Pancreas (tissue), 10 donors: ENCODE measurements at regions not wholly inside any gene's neighbourhood (a gene's known extent, or its start where the extent isn't known, plus 50 kb on each side); places are given as distances from the start of the nearest gene placed in this dataset.

Experiments used
- ATAC-seq, 4 donors: fragments of 200-7000 bp; cut with Tn5 transposase; one replicate each; pipeline versions ENCODE4 v1.8.0 to v1.9.1; 2020; ENCODE audit warnings: mild to moderate bottlenecking in 4 of 4, moderate library complexity in 4 of 4
- DNase-seq, 6 donors: peaks; one replicate each; pipeline ENCODE4 v3.0.0-alpha.2; 2020
- FAIRE-seq: peaks from 2 replicates; lab custom pipeline; 2012; peaks lifted over from hg19 to GRCh38; lab: Jason Lieb, UNC
- H3K27ac ChIP-seq, 4 donors: fragments of 200-600 bp; sonication (generic); 1 replicate in 3 of 4; 2 replicates in 1 of 4; pipeline versions ENCODE4 v1.5.0 to v1.8.0; 2020
- H3K27me3 ChIP-seq, 4 donors: fragments of 200-600 bp; one replicate each; pipeline ENCODE4 v1.8.0; 2021
- H3K36me3 ChIP-seq, 3 donors: fragments of 200-600 bp; sonication (generic) in 1 of 3; one replicate each; pipeline versions ENCODE4 v1.5.0 to v1.8.0; 2020 to 2021
- H3K4me1 ChIP-seq, 3 donors: fragments of 200-600 bp; one replicate each; pipeline ENCODE4 v1.8.0; 2021
- H3K4me3 ChIP-seq, 4 donors: fragments of 200-600 bp; sonication (generic) in 2 of 4; one replicate each; pipeline versions ENCODE4 v1.5.0 to v1.8.0; 2020 to 2021
- H3K9me3 ChIP-seq, 4 donors: fragments of 200-600 bp; one replicate each; pipeline ENCODE4 v1.8.0; 2021
- CTCF ChIP-seq, 4 donors: fragments of 200-600 bp; sonication (generic) in 3 of 4; IDR thresholded peaks; one replicate each; pipeline versions ENCODE4 v1.5.0 to v1.8.0; 2021; ENCODE audit warnings: antibody characterized with exemption in 4 of 4
- WGBS, 2 donors: extraction: QIAGEN DNeasy Blood & Tissue Kit; methylation state at CpG; one replicate each; pipeline ENCODE4 v1.1.7; 2013; 5-methylcytosine and 5-hydroxymethylcytosine counted together
- intact Hi-C, 3 donors: fragments of 100-400 bp; cut with DNase I; formaldehyde crosslinking; loops; one replicate each; pipeline versions ENCODE4 v1.11.1 to v1.14.2; 2022
- donor health status: healthy with polysubstance abuse.
- donor health status: DM: no; HTN: no; CAD: no; lungs with moderate emphysema.
- donor health status: DM: no; HTN: no; CAD: no.
- donor health status: control.
- donor health status: control.
- donor health status: Bipolar disorder and iron deficiency.
- donor health status: DM: yes; HTN: yes; CAD: no.
- donor health status: DM: no; HTN: no; CAD: no.
- donor health status: DM: no; HTN: no; CAD: no.
- donor health status: DM: yes; HTN: yes; CAD: no.

GRCh38 chr10:61554925-61555324 lies 101.7 kb upstream of the TMEM26 start:
- ATAC-seq (no peak), FAIRE-seq (no peak), DNase-seq (no peak)
- 77 to 92% methylated on average over 5 of the region's 5 CpGs for WGBS, 2 donors
- Histone ChIP-seq H3K36me3 (no peaks in the 10 kb centered on the region), H3K4me1 (no peaks in the 10 kb centered on the region), H3K27ac (no peak overlapping the region), H3K9me3 (no peaks in the 10 kb centered on the region), H3K4me3 (no peak overlapping the region), H3K27me3 (no peaks in the 10 kb centered on the region)
- intact Hi-C loops = no loop called here
- TF ChIP-seq CTCF (IDR thresholded peaks at IDR 0.05) = no peak

GRCh38 chr10:61549861-61550260 lies 96.7 kb upstream of the TMEM26 start:
- FAIRE-seq (no peak), DNase-seq (no peak), ATAC-seq (no peak)
- Histone ChIP-seq H3K9me3 (no peaks in the 10 kb centered on the region), H3K27ac (no peak overlapping the region), H3K4me1 (no peaks in the 10 kb centered on the region), H3K27me3 (no peaks in the 10 kb centered on the region), H3K36me3 (no peaks in the 10 kb centered on the region), H3K4me3 (no peak overlapping the region)
- intact Hi-C loops = no loop called here
- WGBS, 2 donors = 54 to 69% methylated on average over 3 of the region's 3 CpGs
- no peak for TF ChIP-seq CTCF (IDR thresholded peaks at IDR 0.05)

- Histone ChIP-seq H3K36me3 (no peaks in the 10 kb centered on the region), H3K4me3 (no peak overlapping the region), H3K27me3 (no peaks in the 10 kb centered on the region), H3K27ac (no peak overlapping the region), H3K4me1 (no peaks in the 10 kb centered on the region), H3K9me3 (no peaks in the 10 kb centered on the region)
- no peak for FAIRE-seq
- 72 to 76% methylated on average over 4 of the region's 4 CpGs for WGBS, 2 donors
- no peak for DNase-seq
- intact Hi-C loops = no loop called here
- no peak for ATAC-seq
- TF ChIP-seq CTCF (IDR thresholded peaks at IDR 0.05) = no peak
Observed at GRCh38 chr10:61548364-61548763, 95.2 kb upstream of the TMEM26 start.

- DNase-seq = no peak
- no peaks in the 10 kb centered on the region for H3K9me3 ChIP-seq
- H3K27ac ChIP-seq = no peak overlapping the region
- H3K36me3 ChIP-seq = no peaks in the 10 kb centered on the region
- ATAC-seq = no peak
- WGBS, 2 donors = 69 to 91% methylated on average over 1 of the region's 1 CpG
- TF ChIP-seq CTCF (IDR thresholded peaks at IDR 0.05) = no peak
- FAIRE-seq = no peak
- intact Hi-C loops = no loop called here
- no peaks in the 10 kb centered on the region for H3K27me3 ChIP-seq
- H3K4me3 ChIP-seq = no peak overlapping the region
- no peaks in the 10 kb centered on the region for H3K4me1 ChIP-seq
Observed at GRCh38 chr10:61547297-61547696, 94.1 kb upstream of the TMEM26 start.

GRCh38 chr10:61545170-61545569 lies 92.0 kb upstream of the TMEM26 start:
- no peaks in the 10 kb centered on the region for H3K4me1 ChIP-seq
- no peak overlapping the region for H3K27ac ChIP-seq
- ATAC-seq = no peak
- no peaks in the 10 kb centered on the region for H3K27me3 ChIP-seq
- DNase-seq = no peak
- H3K4me3 ChIP-seq = no peak overlapping the region
- WGBS, 2 donors = 38 to 50% methylated on average over 1 of the region's 1 CpG
- FAIRE-seq = no peak
- TF ChIP-seq CTCF (IDR thresholded peaks at IDR 0.05) = no peak
- no peaks in the 10 kb centered on the region for H3K36me3 ChIP-seq
- no peaks in the 10 kb centered on the region for H3K9me3 ChIP-seq
- intact Hi-C loops = no loop called here
